LNCaP clone FGC (cell line): ENCODE measurements at regions not wholly inside any gene's neighbourhood (a gene's known extent, or its start where the extent isn't known, plus 50 kb on each side); places are given as distances from the start of the nearest gene placed in this dataset.

Experiments
- DNase-seq: peaks from one replicate; pipeline ENCODE4 v3.0.0-alpha.2; 2011; ENCODE audit warnings: low read depth
- H3K4me3 ChIP-seq: 2 replicates; pipeline ENCODE4 v1.5.1; 2011; ENCODE audit warnings: mild to moderate bottlenecking, low read depth, low read length, control low read depth
- TF ChIP-seq, protein P1 (sequence below): IDR thresholded peaks from 2 replicates; pipeline ENCODE4 v1.5.1; 2012; ENCODE audit warnings: mild to moderate bottlenecking; ENCODE audit not compliant: control insufficient read depth, insufficient read depth; ENCODE audit errors: extremely low read depth

DNA sequence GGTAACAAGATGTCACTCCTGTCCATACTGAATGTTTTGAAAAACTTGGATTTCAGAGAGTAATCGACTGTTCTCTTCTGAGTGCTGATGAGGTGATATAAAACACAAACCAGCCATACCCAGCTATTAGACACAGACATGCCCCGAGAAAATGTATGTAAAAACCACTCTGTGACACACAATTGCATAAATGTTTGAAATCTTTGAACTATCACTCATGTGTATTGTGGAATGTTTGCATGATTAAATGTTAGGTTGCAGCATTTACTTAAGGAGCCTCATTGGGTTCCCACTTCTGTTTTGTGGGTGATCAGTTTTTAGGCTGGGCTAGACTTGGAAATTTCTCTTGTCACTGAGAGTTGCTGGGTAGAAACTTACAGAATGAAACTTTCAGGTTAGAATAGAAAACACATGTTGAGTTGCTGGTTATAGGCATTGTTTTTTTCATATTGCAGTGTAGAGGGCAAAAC, 270.4 kb upstream of the B3GALT2 start:
- no peak for DNase-seq

DNA sequence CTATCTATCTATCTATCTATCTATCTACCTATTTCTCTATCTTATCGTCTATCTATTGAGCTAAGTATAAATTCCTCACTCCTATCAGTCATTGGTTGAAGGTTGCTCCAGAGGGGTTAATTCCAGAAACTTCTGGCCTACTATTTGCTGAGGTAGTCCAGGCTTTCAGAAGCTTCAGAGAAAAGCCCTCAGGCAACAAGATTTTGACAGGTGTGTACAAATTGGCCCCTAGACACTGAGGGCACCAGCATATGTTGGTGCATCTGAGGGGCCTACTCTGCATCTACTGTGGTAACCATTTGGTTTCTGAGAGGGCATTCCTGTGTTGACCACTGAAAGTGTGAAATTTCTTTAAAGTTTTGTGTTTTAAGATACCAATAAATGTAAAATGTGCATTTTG, 265.2 kb upstream of the B3GALT2 start:
- TF ChIP-seq, protein P1, sequence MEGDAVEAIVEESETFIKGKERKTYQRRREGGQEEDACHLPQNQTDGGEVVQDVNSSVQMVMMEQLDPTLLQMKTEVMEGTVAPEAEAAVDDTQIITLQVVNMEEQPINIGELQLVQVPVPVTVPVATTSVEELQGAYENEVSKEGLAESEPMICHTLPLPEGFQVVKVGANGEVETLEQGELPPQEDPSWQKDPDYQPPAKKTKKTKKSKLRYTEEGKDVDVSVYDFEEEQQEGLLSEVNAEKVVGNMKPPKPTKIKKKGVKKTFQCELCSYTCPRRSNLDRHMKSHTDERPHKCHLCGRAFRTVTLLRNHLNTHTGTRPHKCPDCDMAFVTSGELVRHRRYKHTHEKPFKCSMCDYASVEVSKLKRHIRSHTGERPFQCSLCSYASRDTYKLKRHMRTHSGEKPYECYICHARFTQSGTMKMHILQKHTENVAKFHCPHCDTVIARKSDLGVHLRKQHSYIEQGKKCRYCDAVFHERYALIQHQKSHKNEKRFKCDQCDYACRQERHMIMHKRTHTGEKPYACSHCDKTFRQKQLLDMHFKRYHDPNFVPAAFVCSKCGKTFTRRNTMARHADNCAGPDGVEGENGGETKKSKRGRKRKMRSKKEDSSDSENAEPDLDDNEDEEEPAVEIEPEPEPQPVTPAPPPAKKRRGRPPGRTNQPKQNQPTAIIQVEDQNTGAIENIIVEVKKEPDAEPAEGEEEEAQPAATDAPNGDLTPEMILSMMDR: no peak
- DNase-seq: no peak
- no peak overlapping the region for H3K4me3 ChIP-seq

More for the DNA sequence above, 270.4 kb upstream of the B3GALT2 start:
- H3K4me3 ChIP-seq: no peak overlapping the region
- TF ChIP-seq, protein P1: no peak

DNA sequence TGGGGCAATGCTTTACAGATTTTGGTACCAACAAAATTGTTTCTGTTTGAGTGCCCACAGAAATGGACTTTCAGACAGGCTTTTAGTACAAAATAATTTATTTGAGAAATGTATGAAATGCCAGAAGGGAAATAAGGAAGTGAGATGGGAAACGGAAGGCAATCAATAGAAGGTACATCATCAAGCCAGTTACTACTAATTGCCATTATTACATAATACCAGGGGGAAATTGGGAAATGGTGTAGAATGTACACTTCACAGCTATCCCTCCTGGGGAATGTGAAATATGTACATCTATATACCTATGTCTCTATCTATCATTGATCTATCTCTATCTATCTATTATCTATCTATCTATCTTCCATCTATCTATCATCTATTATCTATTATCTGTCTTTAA, 264.6 kb upstream of the B3GALT2 start:
- TF ChIP-seq, protein P1: no peak
- no peak overlapping the region for H3K4me3 ChIP-seq
- no peak for DNase-seq

DNA sequence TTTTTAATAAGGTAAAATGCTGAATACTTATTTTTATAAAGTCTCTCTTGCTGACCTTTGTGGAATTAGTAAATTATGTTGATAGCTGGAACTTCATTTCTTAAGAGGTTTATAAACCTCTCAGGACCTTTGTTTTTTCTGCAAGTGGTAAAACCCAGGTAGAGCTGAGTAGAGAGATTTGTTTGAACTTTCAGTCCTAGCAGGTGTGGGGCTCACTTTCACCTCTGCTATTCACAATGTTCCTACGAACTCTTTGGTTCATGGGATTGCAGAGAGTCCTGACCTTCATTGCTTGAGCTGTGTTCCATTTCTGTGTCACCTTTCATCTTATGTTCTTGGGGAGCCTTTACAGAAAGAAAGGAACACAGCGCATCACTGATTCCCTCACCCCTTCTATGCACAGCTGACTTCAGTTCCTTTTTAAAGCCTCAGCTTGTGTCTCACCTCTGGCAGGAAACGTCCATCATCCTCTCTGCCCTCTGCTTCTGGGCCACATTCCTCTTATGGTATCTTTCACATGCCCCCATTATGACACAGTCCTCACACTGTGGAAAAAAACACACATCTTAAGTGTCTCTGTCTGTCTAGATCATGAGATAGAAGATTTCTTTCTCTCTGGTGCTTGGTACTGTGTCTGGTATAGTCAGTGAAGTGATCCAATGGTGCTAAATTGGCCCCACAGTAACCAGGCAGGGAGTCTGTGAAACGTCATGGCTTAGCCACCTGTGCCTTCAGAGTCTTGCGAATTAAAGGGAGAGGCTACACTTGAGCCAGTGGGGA, 262.5 kb upstream of the B3GALT2 start:
- no peak for DNase-seq
- no peak overlapping the region for H3K4me3 ChIP-seq
- TF ChIP-seq, protein P1: no peak

DNA sequence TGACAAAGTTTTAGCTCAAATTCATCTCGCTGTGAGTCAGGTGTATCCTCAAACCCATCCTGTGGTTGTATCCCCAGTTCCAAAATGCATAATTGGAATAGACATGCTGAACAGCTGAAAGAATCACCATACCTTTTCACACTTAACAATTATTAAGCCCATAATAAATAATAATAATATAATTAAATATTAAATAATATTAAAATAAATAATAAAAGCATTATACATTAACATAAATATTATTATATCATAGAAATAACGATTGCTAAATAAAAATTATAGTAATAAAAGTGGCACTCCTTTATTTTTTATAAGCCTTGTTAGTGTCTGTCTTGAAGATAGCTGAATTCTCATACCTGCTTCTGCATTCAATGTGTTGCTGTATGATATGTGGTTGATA, 257.5 kb upstream of the B3GALT2 start:
- no peak for DNase-seq
- H3K4me3 ChIP-seq: no peak overlapping the region
- TF ChIP-seq, protein P1: no peak

DNA sequence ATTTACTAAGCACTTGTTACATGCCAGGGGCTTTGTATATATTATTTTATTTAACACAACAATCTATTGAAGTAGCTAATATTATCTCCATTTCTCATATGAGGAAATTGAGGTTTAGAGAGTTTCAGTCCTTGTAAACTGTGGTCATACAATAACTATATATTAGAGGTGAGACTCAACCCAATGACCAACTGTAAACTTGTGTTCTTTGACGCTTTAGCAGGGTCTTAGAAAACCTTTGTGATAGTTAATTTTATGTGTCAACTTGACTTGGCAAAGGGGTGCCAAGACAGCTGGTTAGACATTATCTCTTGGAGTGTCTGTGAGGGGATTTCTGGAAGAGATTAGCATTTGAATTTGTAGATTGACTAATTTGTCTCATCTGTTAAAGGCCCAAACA, 252.4 kb upstream of the B3GALT2 start:
- TF ChIP-seq, protein P1: no peak
- DNase-seq: no peak
- H3K4me3 ChIP-seq: no peak overlapping the region

DNA sequence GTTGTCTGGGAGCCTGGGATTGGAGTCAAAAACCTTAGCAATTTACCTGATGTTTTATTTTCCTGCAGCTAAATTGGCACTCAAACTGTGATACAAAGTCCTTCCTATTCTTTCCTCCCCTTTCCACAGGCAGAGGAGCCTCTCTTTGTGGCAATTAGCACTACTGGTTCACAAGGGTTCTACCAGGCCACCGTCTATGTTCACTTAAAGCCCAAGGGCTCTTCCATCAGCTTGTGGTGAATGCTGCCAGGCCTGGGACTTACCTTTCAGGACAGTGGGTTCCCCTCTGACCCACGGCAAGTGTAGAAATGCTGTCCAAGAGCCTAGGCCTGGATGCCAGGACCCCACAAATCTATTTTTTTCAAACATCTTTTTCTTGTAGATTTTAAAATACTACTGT, 251.9 kb upstream of the B3GALT2 start:
- TF ChIP-seq, protein P1: no peak
- H3K4me3 ChIP-seq: no peak overlapping the region
- no peak for DNase-seq
